Activated CD8-positive, alpha-beta T cell treated with anti-CD3 and anti-CD28 coated beads for 36 hours (primary cell): ENCODE measurements at regions not wholly inside any gene's neighbourhood (a gene's known extent, or its start where the extent isn't known, plus 50 kb on each side); places are given as distances from the start of the nearest gene placed in this dataset.

ENCODE experiments used
- ATAC-seq: fragments of 200-7000 bp; cut with Tn5 transposase; one replicate; pipeline ENCODE4 v1.10.0; 2021; ENCODE audit warnings: mild to moderate bottlenecking, moderate library complexity
- CTCF ChIA-PET: fragments of 350-600 bp; sonication (Branson Sonifier 250); formaldehyde crosslinking; loops from one replicate; lab custom pipeline; 2021; ENCODE audit warnings: antibody characterized with exemption; lab: Charles Lee
- POLR2A ChIA-PET: fragments of 350-600 bp; sonication (Branson Sonifier 250); formaldehyde crosslinking; loops from one replicate; lab custom pipeline; 2021; ENCODE audit warnings: antibody characterized with exemption; lab: Charles Lee
- DNase-seq: peaks from one replicate; pipeline ENCODE4 v3.0.0-alpha.2; 2020
- H3K27ac Mint-ChIP-seq: one replicate; pipeline ENCODE4 v1.8.0; 2021; ENCODE audit warnings: mild to moderate bottlenecking, mixed read lengths
- H3K27me3 Mint-ChIP-seq: one replicate; pipeline ENCODE4 v1.8.0; 2021; ENCODE audit warnings: mixed read lengths
- H3K36me3 Mint-ChIP-seq: one replicate; pipeline ENCODE4 v1.8.0; 2021; ENCODE audit warnings: low read depth, mixed read lengths
- H3K4me1 Mint-ChIP-seq: one replicate; pipeline ENCODE4 v1.8.0; 2021; ENCODE audit warnings: low read depth, mixed read lengths
- H3K4me3 Mint-ChIP-seq: one replicate; pipeline ENCODE4 v1.8.0; 2021; ENCODE audit warnings: mild to moderate bottlenecking, moderate library complexity, mixed read lengths
- H3K9me3 Mint-ChIP-seq: one replicate; pipeline ENCODE4 v1.8.0; 2021; ENCODE audit warnings: mixed read lengths
- intact Hi-C: fragments of 100-400 bp; cut with micrococcal nuclease; formaldehyde crosslinking; loops from one replicate; pipeline ENCODE4 v1.10.0; 2022
- TF ChIP-seq, protein P1 (sequence below): fragments of 200-600 bp; IDR thresholded peaks from one replicate; pipeline ENCODE4 v1.8.0; 2022; ENCODE audit warnings: antibody characterized with exemption, mild to moderate bottlenecking

- no peak overlapping the region for H3K27ac Mint-ChIP-seq
- peaks cover 6% of the 10 kb centered on the region for H3K27me3 Mint-ChIP-seq
- intact Hi-C loops = no loop called here
- DNase-seq (no peak), ATAC-seq (no peak)
- no peaks in the 10 kb centered on the region for H3K4me1 Mint-ChIP-seq
- H3K36me3 Mint-ChIP-seq = no peaks in the 10 kb centered on the region
- H3K9me3 Mint-ChIP-seq = no peaks in the 10 kb centered on the region
- CTCF ChIA-PET = no interaction called here
- H3K4me3 Mint-ChIP-seq = no peak overlapping the region
- TF ChIP-seq, protein P1, sequence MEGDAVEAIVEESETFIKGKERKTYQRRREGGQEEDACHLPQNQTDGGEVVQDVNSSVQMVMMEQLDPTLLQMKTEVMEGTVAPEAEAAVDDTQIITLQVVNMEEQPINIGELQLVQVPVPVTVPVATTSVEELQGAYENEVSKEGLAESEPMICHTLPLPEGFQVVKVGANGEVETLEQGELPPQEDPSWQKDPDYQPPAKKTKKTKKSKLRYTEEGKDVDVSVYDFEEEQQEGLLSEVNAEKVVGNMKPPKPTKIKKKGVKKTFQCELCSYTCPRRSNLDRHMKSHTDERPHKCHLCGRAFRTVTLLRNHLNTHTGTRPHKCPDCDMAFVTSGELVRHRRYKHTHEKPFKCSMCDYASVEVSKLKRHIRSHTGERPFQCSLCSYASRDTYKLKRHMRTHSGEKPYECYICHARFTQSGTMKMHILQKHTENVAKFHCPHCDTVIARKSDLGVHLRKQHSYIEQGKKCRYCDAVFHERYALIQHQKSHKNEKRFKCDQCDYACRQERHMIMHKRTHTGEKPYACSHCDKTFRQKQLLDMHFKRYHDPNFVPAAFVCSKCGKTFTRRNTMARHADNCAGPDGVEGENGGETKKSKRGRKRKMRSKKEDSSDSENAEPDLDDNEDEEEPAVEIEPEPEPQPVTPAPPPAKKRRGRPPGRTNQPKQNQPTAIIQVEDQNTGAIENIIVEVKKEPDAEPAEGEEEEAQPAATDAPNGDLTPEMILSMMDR = no peak
- POLR2A ChIA-PET = no interaction called here
Measured at GRCh38 chr12:114215746-114216145, 190.2 kb downstream of the TBX5 start.

DNA sequence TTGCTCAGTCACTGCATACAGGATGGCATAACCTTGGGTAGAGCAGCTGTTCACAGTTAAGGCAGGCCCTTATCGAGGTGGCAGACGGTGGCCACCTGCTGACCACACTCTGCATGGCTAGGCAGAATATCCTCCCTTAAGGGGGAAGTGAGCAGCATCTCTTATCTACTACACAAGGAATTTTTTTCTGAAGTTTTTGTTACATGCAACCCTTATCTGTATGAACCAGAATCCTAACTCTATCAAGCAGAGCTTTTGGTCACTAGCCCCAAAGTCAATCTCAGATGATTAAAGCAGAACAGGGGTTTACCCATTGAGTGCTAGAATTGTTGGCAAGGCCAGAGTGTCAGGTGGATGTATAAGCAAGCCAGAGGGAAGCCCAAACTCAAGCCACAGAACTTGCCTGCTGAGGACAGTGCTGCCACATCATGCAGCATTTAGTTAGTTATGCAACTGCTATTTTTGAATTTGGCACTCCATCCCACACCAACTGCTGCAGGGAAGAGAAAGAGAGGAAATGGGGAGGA is 192.8 kb downstream of the TBX5 start:
- Mint-ChIP-seq H3K27me3 (peaks cover 6% of the 10 kb centered on the region), H3K9me3 (no peaks in the 10 kb centered on the region), H3K27ac (no peak overlapping the region), H3K4me1 (no peaks in the 10 kb centered on the region), H3K36me3 (no peaks in the 10 kb centered on the region), H3K4me3 (no peak overlapping the region)
- intact Hi-C loops = no loop called here
- TF ChIP-seq, protein P1 = no peak
- no peak for DNase-seq
- ChIA-PET POLR2A (no interaction called here), CTCF (no interaction called here)
- no peak for ATAC-seq

DNA sequence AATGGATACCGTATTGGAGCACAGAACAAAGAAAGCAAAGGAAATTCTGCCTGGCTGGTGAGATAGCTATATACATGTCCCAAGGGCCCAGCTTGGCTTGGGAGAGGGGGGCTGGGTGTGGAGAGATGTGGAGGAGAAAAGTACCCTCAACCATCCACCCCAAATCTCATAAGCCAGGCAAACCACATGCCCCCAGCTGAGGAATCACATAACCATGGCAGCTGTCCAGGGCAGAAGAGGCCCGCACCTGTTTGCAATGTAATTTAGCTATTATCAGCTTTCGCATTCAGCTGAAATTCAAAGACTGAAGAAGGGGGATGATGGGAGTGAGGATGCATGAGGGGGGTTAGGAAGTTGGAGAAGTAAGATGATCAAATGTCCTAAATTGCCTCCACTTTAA is 196.1 kb downstream of the TBX5 start:
- Mint-ChIP-seq H3K36me3 (no peaks in the 10 kb centered on the region), H3K27me3 (peaks cover 4% of the 10 kb centered on the region), H3K4me1 (no peaks in the 10 kb centered on the region), H3K9me3 (no peaks in the 10 kb centered on the region), H3K4me3 (no peak overlapping the region), H3K27ac (no peak overlapping the region)
- no peak for ATAC-seq
- intact Hi-C loops = no loop called here
- TF ChIP-seq, protein P1 = no peak
- DNase-seq = no peak
- CTCF ChIA-PET = interaction anchor here (0.8 kb wide), 1 partner anchor 51 kb away, joined by 3 read pairs; no protein-coding TSS in a partner anchor
- POLR2A ChIA-PET = no interaction called here

- Mint-ChIP-seq H3K9me3 (no peaks in the 10 kb centered on the region), H3K36me3 (no peaks in the 10 kb centered on the region), H3K4me3 (no peak overlapping the region), H3K4me1 (no peaks in the 10 kb centered on the region), H3K27me3 (peaks cover 4% of the 10 kb centered on the region), H3K27ac (no peak overlapping the region)
- ChIA-PET CTCF (no interaction called here), POLR2A (no interaction called here)
- ATAC-seq (no peak), DNase-seq (no peak)
- TF ChIP-seq, protein P1 = no peak
- intact Hi-C loops = no loop called here
Measured at GRCh38 chr12:114206525-114206924, 199.4 kb downstream of the TBX5 start.

- H3K27ac Mint-ChIP-seq = no peak overlapping the region
- H3K4me1 Mint-ChIP-seq = no peaks in the 10 kb centered on the region
- H3K36me3 Mint-ChIP-seq = no peaks in the 10 kb centered on the region
- TF ChIP-seq, protein P1 = no peak
- H3K27me3 Mint-ChIP-seq = peaks cover 1% of the 10 kb centered on the region
- DNase-seq (no peak), ATAC-seq (no peak)
- no peak overlapping the region for H3K4me3 Mint-ChIP-seq
- peaks cover 2% of the 10 kb centered on the region for H3K9me3 Mint-ChIP-seq
- ChIA-PET CTCF (interaction anchor here (1.2 kb wide), 1 partner anchor 154 kb away, joined by 3 read pairs; no protein-coding TSS in a partner anchor), POLR2A (no interaction called here)
- intact Hi-C loops = no loop called here
Measured at GRCh38 chr12:114201794-114202193, 204.2 kb downstream of the TBX5 start.
